DMS153 treated with DMSO at 0.1 percent for 48 hours (cell line): ENCODE measurements at regions not wholly inside any gene's neighbourhood (a gene's known extent, or its start where the extent isn't known, plus 50 kb on each side); places are given as distances from the start of the nearest gene placed in this dataset.

Source experiments
- DNase-seq: peaks from one replicate; lab custom pipeline; 2025; ENCODE audit not compliant: unreplicated experiment; lab: John Stamatoyannopoulos, UW

DNA sequence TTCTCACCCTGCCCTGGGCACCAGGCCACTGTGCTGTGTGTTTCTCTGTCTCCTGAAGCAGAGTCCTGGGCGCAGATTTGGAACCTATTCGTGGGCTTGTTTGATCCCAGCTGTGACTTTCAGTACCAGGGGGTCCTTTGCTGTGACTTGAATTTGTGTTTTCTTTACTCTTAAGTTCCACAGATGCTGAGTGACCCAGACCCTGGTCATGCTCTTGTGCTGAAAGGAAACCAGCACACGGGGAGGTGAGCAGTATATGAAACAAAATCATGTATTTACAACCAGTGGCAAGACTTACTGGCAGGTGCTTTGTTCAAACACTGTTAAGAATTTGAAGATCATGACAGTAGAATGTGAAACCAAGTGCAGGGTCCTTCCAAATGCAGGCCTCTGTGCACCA is 89.2 kb upstream of the PRSS58 start:
- DNase-seq, result no peak

DNA sequence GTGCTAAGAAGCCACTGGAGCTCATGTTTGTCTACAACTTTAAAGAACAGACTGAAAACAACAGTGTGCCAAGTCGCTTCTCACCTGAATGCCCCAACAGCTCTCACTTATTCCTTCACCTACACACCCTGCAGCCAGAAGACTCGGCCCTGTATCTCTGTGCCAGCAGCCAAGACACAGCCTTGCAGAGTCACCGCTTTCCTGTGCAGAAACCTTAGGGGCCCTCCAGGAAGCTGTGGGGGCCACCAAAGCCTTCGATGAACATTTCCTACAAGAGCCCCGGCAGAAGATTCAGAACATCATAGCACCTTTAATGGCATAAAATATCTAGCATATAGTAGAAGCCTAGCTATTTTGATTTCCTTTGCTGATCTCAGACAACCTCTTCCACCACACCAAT is 88.0 kb upstream of the PRSS58 start:
- DNase-seq, result no peak

DNA sequence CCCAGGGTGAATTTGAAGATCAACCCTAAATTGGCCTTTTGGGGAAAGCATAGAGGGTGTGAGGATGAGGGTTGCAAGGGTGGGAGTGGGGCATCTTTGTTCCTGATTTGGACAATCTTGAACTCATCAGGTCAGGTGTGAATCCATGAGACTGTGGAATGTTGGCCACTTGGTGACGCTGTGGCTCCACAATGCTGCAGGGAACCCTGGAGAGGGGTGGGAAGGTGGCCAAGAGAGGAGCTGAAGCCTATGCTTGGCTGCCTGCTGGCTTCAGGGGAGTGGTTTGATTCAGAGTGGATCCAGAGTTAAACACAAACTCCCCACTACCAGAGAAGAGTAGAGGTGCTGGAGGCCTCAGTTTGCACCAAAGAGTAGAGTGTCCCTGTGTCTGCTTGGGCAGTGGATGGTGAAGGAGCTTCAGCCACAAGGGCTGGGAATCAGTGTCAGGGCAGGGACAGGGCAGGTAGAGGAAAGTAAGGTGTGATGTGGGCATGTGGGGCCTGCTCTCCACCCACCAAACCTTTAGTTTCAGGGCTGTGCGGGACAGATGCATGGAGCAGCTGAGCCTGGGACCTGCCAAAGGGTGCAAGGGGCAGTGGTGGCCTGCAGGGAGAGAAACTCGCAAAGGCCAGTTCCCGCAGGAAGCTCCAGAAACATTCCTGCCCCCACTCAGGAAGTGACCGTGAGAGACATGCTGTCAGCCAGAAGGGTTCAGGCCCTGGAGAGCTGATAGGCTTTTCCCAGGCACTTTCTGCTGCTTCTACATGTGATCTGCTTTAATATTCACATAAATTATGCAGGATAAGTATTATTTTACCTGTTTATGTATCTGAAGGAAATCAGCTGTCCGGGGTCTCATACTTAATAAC is 81.0 kb upstream of the PRSS58 start:
- no peak for DNase-seq

DNA sequence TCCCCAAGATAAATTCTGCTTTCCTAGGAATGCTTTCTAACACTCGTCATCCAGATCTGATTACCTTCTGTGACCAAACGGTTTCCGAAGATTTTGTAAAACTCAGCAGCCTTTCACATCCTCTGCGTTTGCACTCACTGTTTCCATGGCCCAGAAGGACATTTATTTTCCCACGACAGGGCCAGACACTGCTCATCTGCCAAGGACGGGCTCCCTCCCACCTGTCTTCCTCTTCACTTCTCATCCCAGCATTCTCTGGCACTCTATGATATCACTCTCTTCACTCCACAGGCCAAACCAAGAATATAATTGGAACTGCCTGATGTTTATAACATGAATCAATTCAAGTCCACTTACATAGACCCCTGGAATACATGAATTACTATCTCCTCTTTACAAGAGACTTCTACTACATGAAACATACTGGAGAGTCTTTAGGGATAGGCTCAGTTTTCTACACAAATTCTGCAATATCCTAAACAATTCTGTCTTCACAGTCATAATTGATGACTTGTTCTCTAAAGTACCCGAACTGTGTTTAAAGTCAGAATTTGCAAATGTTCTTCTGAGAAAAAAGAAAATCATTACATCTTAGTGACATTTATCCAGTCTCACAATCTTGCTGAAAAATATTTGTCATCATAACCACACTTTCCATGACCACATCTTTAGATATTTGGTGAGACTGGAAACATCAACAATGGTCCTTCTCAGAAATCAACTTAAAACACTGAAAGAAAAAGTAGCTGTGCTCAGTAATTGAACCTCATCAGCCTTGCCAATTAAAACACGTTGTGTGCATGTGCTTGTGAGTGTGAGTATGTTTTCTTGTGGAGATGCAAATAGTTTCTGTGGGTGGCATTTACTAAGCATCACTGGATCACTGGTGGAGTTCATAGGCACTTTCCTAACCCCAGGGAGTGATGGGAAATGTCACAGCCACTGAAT is 79.5 kb upstream of the PRSS58 start:
- DNase-seq, result no peak

DNA sequence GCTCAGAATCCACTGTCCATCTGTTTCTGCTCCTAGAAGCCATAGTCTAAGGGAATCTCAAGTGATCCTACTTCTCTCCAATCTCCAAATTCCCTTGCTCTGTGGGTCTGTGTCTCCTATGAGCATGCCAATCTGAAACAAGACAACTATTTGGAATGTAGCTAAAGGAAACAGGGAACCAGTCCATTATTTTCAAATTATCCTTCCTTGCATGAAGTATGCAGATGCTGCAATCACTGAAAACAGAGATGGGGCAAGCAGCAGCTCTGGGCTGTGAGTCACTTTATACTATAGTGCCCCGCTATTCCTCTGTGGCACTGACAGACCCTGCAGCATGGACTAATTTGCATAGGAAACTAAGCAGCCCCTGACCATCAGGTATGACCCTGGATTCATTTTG is 76.9 kb upstream of the PRSS58 start:
- no peak for DNase-seq

DNA sequence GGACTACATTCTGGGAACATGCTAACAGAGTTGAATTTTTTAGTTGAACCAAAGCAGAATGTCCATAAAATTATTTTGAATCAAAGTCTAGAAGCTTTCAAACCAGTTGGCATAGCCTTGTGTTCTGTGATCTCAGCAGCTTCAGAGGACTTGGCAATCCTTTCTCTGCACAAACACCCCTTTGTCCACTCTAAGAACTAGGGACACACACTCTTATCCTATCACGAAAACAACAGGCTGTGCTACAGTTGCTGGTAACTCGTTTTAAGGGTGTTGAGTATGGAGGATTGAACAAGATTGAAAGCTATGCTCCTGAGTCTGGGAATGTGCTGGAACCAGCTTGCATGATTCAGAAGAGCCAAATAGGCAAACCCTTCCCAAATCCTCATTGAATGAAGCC is 76.4 kb upstream of the PRSS58 start:
- DNase-seq, result no peak

DNA sequence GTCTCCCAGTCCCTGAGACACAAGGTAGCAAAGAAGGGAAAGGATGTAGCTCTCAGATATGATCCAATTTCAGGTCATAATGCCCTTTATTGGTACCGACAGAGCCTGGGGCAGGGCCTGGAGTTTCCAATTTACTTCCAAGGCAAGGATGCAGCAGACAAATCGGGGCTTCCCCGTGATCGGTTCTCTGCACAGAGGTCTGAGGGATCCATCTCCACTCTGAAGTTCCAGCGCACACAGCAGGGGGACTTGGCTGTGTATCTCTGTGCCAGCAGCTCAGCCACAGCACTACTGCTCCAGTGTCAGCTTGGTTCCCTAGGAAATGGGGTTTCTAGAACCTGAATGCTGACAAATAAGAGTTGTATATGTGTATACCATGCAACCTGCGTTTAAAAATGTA is 74.6 kb upstream of the PRSS58 start:
- DNase-seq, result no peak

DNA sequence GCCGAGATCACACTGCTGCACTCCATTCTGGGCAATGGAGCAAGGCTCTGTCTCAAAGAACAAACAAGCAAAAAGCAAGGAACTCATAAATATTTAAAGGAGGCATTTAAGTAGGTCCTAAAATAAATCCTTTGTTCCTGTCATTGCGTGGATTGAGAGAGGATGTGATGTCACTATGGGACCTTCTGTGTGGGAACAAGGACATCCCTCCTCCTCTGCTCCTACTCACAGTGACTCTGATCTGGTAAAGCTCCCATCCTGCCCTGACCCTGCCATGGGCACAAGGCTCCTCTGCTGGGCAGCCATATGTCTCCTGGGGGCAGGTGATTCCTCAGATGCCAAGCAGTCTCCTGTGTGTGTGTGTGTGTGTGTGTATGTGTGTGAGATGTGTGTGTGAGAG is 74.1 kb upstream of the PRSS58 start:
- DNase-seq, result no peak

DNA sequence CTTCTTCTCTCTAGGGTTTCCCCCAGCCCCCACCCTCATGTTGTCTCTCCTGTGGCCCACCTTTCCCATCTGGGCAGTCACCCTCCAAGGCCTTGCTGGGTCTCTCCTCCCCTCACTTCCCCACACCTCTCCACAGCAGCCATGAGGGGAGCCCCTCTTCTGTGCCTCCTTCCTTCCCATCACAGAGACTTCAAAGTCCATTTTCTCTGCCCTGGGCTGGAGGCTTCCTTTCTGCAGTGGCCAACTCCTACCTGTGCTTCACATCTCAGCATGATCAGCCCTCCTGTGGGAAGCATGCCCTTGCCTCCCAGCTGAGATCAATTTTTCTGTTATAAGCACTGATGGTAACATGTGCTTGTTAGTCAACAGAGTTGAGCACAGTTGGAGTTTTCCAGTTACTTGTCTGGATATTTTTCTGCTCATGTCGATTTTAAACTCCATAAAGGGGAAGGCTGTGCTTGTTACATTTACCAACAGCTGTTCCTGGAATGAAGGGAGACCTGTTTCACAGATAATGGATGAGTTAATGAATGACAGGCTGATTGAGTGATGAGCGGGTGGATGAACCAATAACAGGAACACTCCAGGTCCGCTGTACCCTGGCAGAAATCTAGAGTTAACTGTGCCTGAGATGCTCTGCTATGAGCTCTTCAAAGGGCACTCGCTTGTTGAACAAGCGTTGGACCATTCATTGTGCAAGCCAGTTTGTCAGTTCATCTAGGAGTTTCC is 71.4 kb upstream of the PRSS58 start:
- DNase-seq, result no peak

DNA sequence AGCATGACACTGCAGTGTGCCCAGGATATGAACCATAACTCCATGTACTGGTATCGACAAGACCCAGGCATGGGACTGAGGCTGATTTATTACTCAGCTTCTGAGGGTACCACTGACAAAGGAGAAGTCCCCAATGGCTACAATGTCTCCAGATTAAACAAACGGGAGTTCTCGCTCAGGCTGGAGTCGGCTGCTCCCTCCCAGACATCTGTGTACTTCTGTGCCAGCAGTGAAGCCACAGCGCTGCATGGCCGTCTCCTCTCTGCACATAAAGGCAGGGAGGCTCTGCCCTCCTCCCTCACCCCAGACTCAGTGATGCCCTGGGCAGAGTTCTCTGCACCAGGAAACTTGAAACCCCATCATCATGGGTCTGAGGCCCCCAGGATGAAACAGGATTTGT is 70.7 kb upstream of the PRSS58 start:
- DNase-seq, result no peak

DNA sequence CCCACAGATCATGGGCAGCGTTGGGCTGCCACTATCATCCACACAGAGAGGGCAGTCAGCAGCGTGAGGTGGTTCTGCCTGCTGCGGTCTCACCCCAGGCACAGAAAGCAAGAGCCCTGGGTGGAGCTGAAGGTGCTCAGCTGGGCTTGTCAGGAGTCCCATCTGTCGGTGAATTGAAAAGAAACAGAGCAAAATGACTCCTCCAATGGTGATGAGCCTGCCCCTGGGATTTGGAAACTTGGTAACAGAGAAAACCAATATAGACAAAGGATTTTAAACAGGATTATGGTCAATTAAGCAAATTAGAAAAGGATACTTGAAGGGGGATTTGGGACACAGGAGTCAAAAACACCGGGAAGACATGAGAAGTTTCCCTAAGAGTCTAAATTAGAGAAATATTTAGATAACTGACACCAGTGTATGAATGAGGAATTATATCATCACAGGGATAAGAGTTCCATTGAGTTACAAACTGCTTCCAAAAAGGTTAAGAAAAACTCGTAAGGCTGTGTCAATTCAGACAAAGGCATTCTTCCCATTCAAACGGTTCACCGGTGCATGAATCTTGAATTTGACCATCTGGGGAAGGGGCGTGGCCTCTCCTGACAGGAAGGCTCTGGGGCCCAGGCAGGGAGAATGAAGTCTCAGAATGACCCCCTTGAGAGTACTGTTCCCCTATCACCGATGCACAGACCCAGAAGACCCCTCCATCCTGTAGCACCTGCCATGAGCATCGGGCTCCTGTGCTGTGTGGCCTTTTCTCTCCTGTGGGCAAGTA is 70.0 kb upstream of the PRSS58 start:
- DNase-seq, result no peak

DNA sequence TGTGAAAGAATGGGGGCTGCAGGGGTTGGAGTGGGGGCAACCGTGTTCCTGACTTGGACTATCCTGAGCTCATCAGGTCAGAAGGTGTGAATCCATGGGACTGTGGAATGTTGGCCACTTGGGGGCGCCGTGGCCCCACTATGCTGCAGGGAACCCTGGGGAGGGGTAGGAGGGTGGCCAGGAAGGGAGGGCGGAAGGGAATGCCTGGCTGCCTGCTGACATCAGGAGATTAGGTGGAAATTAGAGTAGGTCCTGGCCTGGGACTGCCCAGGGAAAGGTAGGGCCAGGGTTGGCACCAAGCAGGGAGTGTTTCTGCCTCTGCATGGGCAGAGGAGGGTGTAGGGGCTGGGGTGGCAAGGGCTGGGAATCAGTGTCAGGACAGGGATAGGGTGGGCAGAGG is 65.8 kb upstream of the PRSS58 start:
- DNase-seq, result no peak

DNA sequence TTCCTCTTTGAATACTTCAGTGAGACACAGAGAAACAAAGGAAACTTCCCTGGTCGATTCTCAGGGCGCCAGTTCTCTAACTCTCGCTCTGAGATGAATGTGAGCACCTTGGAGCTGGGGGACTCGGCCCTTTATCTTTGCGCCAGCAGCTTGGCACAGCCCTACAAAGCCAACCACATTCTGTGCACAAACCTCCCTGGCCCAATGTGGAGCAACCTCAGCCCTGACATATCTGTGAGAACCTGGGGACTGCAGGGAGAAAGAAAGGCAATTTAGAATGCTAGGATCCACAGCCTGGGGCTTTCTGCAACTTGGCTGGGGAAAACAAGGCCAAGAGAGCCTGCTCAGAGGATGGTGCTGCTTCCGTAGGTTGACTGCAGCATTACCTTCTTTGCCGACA is 63.5 kb upstream of the PRSS58 start:
- DNase-seq, result no peak

DNA sequence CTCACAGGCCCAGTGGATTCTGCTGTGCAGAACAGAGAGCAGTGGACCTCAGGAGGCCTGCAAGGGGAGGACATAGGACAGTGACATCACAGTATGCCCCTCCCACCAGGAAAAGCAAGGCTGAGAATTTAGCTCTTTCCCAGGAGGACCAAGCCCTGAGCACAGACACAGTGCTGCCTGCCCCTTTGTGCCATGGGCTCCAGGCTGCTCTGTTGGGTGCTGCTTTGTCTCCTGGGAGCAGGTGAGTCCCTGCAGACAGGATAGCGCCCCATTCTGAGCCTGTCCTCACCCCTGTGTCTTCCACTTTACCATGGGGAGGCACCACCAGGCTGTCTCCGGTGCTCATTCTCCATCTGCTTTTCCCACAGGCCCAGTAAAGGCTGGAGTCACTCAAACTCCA is 63.0 kb upstream of the PRSS58 start:
- DNase-seq, result no peak

DNA sequence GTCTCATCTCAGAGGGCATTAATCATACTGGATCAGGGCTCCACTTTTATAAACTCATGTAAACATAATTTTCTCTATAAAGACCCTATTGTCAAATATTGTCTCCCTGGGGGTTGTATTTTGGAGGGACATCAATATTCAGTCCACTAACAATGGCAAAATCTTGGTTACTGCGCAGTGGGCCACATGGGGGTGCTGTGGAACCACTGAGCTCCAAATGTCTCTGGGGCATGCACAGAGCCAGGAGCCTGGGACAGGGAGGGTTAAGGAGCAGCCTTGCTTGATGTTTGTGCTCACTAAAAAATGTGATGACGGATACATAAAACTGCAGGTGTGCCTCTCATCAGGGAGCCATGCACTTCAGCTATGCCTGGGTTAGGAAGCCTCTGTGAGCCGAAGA is 62.1 kb upstream of the PRSS58 start:
- DNase-seq, result no peak

DNA sequence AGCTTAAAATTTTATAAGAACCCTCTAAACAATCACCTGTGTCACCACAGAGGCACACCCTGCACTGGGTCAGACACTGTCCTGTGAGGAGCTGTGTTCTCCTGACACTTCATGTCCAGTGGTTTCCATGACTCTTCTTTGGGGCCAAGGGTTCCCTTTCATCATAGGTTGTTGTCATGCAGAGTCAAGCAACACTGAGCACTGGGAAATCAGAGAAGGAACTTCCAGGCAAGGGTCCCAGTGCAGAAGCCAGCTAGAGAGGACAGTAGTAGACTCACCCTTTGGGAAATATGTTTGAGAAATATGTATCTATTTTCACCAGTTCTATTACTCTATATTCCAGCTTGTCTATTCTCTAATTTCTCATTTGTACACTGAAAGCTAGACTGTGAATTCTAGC is 56.4 kb upstream of the PRSS58 start:
- no peak for DNase-seq

DNA sequence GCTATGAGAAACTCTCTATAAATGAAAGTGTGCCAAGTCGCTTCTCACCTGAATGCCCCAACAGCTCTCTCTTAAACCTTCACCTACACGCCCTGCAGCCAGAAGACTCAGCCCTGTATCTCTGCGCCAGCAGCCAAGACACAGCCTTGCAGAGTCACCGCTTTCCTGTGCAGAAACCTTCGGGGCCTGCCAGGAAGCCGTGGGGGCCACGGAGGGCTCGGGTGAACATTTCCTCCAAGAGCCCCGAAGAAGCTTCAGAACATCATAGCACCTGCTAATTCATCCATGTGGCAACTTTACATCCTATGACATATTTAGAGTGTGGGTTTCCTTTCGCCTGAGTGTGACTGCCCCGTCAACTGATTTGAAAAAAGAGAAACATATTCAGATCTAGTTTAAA is 55.7 kb upstream of the PRSS58 start:
- DNase-seq, result no peak

DNA sequence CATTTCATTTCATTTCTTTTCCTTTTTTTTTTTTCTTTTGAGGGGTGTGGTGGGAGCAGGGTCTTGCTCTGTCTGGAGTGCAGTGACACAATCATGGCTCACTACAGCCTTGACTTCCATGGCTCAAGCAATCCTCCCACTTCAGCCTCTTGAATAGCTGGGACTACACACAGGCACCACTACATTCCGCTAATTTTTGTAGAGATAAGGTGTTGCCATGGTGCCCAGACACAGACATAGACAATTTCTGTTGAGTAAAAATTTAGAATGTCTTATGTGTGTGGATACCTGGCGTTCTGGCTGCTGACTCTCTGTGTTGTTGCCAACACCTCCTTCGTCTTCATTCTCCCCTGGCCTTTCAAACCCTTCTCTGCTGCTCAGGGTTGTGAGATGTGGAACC is 54.0 kb upstream of the PRSS58 start:
- DNase-seq, result no peak

DNA sequence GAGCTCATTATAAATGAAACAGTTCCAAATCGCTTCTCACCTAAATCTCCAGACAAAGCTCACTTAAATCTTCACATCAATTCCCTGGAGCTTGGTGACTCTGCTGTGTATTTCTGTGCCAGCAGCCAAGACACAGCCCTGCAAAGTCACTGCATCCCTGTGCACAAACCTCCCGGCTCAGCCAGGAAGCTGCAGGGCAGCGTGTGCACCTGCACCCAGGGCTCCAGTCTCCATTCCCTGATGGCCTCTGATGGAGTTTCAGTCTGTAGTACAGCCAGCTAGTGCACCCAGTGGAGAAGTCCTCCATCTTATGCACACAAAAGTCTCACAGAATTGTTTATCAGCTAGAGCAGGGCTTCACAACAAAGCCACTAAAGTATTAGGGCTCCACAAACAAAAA is 51.1 kb upstream of the PRSS58 start:
- no peak for DNase-seq

DNA sequence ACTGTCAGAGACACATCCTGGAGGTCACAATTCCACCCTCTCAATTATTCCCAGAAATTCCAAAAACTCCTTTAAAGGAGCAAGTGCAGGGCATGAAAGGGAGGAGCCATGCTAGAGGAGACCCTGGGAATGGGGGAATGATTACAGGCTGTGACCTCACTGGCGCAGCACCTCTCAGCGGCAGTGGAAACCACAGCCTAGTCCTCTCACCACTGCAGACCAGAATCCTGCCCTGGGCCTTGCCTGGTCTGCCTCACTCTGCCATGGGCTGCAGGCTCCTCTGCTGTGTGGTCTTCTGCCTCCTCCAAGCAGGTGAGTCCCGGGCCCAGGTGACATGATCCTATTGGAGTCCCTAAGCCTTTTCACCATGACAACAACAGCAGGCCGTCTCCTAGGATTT is 50.5 kb upstream of the PRSS58 start:
- no peak for DNase-seq
